GM12864 (cell line): ENCODE measurements at regions not wholly inside any gene's neighbourhood (a gene's known extent, or its start where the extent isn't known, plus 50 kb on each side); places are given as distances from the start of the nearest gene placed in this dataset.

ENCODE experiments used
- DNase-seq: peaks from one replicate; pipeline ENCODE4 v3.0.0-alpha.2; 2011; ENCODE audit warnings: low read depth
- H3K4me3 ChIP-seq: 2 replicates; pipeline ENCODE4 v1.5.1; 2011; ENCODE audit warnings: mild to moderate bottlenecking, low read depth, low read length, control low read depth
- CTCF ChIP-seq: IDR thresholded peaks from 2 replicates; pipeline ENCODE4 v1.5.1; 2011; ENCODE audit warnings: low read depth, mild to moderate bottlenecking, moderate library complexity, low read length, control low read depth, inconsistent platforms; ENCODE audit errors: missing control alignments

GRCh38 chr20:50328996-50329898 is 138.6 kb downstream of the CEBPB start:
- TF ChIP-seq CTCF: no peak
- H3K4me3 ChIP-seq: no peak overlapping the region
- DNase-seq: no peak

GRCh38 chr20:50329981-50330503 is 139.4 kb downstream of the CEBPB start:
- no peak for TF ChIP-seq CTCF
- H3K4me3 ChIP-seq: no peak overlapping the region
- no peak for DNase-seq

- no peak overlapping the region for H3K4me3 ChIP-seq
- no peak for TF ChIP-seq CTCF
Observed at GRCh38 chr20:50330504-50331313, 140.1 kb downstream of the CEBPB start.

GRCh38 chr20:50331469-50332363 is 141.1 kb downstream of the CEBPB start:
- DNase-seq: no peak
- TF ChIP-seq CTCF: no peak
- no peak overlapping the region for H3K4me3 ChIP-seq

More at GRCh38 chr20:50330504-50331313, 140.1 kb downstream of the CEBPB start:
- DNase-seq: no peak

- H3K4me3 ChIP-seq: no peak overlapping the region
- TF ChIP-seq CTCF: no peak
- DNase-seq: no peak
Observed at GRCh38 chr20:50332491-50332980, 141.9 kb downstream of the CEBPB start.

- no peak overlapping the region for H3K4me3 ChIP-seq
- no peak for TF ChIP-seq CTCF
- DNase-seq: no peak
Observed at GRCh38 chr20:50333131-50333670, 142.6 kb downstream of the CEBPB start.
